ENCODE measurements at regions not wholly inside any gene's neighbourhood (a gene's known extent, or its start where the extent isn't known, plus 50 kb on each side); places are given as distances from the start of the nearest gene placed in this dataset.

DNA sequence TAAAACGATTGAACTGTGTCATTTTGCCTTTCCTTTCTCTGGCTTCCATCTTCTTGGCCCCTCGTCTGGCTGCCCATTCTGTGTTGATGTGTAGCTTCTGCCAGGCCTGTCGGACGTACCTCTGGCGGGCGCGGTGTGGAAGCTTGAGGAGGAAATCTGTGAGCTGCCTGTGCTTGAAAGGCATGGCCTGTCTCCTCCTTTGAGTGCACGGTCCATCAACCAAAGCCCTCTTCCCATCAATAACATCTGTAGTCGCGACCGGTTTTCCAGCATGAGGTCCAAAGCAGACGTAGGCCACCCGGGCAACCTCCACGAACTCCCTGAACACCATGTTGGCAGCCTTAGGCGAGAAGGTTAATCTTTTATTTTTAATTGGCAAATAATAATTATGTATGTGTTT is 202.7 kb downstream of the CRLF2 start:
- no peak for ATAC-seq
- intact Hi-C loops (cut with DNase I), result no loop called here

DNA sequence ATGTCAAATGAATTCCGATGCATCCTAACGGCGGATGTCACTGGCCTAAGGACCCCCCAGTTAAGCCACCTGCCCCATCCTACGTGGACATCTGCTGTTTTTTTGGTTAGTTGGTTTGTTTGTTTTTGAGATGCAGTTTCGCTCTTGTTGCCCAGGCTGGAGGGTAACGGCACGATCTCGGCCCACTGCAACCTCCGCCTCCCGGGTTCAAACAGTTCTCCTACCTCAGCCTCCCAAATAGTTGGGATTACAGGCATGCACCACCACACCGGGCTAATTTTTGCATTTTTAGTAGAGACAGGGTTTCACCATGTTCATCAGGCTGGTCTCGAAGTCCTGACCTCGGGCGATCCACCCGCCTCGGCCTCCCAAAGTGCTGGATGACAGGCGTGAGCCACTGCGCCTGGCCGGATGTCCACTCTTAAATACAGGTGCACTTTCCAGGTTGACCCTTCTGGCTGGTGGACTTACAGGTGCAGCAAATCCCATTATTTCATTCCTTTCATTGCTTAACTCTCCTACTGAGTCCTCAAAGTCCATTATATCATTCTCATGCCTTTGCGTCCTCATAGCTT is 206.2 kb downstream of the CRLF2 start:
- 88% methylated on average over 12 of the region's 20 CpGs for WGBS (ENCODE audit: insufficient coverage, low coverage, low lambda C conversion rate, missing lambda C conversion rate)
- Histone ChIP-seq H3K27ac (no peak overlapping the region), H3K9me3 (no peaks in the 10 kb centered on the region), H3K4me1 (no peaks in the 10 kb centered on the region), H3K4me3 (no peak overlapping the region), H3K27me3 (no peaks in the 10 kb centered on the region), H3K36me3 (no peaks in the 10 kb centered on the region)
- intact Hi-C loops (cut with DNase I), result no loop called here
- ATAC-seq (no peak), DNase-seq (no peak)
- no peak for TF ChIP-seq POLR2A (IDR thresholded peaks at IDR 0.05)
- TF ChIP-seq, protein P1, sequence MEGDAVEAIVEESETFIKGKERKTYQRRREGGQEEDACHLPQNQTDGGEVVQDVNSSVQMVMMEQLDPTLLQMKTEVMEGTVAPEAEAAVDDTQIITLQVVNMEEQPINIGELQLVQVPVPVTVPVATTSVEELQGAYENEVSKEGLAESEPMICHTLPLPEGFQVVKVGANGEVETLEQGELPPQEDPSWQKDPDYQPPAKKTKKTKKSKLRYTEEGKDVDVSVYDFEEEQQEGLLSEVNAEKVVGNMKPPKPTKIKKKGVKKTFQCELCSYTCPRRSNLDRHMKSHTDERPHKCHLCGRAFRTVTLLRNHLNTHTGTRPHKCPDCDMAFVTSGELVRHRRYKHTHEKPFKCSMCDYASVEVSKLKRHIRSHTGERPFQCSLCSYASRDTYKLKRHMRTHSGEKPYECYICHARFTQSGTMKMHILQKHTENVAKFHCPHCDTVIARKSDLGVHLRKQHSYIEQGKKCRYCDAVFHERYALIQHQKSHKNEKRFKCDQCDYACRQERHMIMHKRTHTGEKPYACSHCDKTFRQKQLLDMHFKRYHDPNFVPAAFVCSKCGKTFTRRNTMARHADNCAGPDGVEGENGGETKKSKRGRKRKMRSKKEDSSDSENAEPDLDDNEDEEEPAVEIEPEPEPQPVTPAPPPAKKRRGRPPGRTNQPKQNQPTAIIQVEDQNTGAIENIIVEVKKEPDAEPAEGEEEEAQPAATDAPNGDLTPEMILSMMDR (IDR thresholded peaks at IDR 0.05), result no peak

More for the DNA sequence above, 202.7 kb downstream of the CRLF2 start:
- Histone ChIP-seq H3K27ac (no peak overlapping the region), H3K4me1 (no peaks in the 10 kb centered on the region), H3K27me3 (no peaks in the 10 kb centered on the region), H3K9me3 (no peaks in the 10 kb centered on the region), H3K36me3 (no peaks in the 10 kb centered on the region), H3K4me3 (no peak overlapping the region)
- DNase-seq, result no peak
- no peak for TF ChIP-seq POLR2A (IDR thresholded peaks at IDR 0.05)
- TF ChIP-seq, protein P1 (IDR thresholded peaks at IDR 0.05), result no peak
- WGBS (ENCODE audit: insufficient coverage, low coverage, low lambda C conversion rate, missing lambda C conversion rate), result 58% methylated on average over 10 of the region's 15 CpGs

GRCh38 chrX:1002611-1003010 is 209.8 kb downstream of the CRLF2 start:
- Histone ChIP-seq H3K4me1 (no peaks in the 10 kb centered on the region), H3K27me3 (no peaks in the 10 kb centered on the region), H3K36me3 (no peaks in the 10 kb centered on the region), H3K9me3 (no peaks in the 10 kb centered on the region), H3K4me3 (no peak overlapping the region), H3K27ac (no peak overlapping the region)
- no peak for ATAC-seq
- DNase-seq, result no peak
- no peak for TF ChIP-seq POLR2A (IDR thresholded peaks at IDR 0.05)
- TF ChIP-seq, protein P1 (IDR thresholded peaks at IDR 0.05), result no peak
- 78% methylated on average over 18 of the region's 23 CpGs for WGBS (ENCODE audit: insufficient coverage, low coverage, low lambda C conversion rate, missing lambda C conversion rate)
- intact Hi-C loops (cut with DNase I), result no loop called here

DNA sequence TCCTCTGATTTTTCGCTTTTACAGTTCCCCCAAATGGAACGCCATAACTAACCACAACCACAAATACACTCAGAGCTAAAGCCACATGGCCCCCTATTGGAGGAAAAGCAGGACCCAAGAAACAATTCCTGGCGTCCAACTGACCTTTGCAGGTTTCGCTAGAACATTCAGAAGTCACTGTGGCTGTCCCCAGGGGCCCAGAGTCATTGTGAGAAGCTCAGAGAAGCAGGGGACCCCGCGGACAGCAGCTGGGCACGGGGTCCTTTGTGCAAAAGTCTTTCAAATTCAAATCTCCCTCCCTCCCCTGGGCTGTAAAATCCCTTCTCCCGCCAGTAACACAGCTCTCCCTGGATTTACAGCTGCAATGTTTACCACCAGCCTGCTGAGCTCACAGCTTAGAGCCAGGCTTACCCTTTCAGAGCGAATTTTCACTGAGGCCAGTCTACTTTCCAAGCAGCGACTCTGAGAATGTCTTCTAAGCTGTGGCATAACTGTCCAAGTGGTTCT is 214.8 kb downstream of the CRLF2 start:
- WGBS (ENCODE audit: insufficient coverage, low coverage, low lambda C conversion rate, missing lambda C conversion rate), result 18% methylated on average over 10 of the region's 10 CpGs
- Histone ChIP-seq H3K4me3 (no peak overlapping the region), H3K36me3 (no peaks in the 10 kb centered on the region), H3K4me1 (no peaks in the 10 kb centered on the region), H3K9me3 (no peaks in the 10 kb centered on the region), H3K27ac (no peak overlapping the region), H3K27me3 (no peaks in the 10 kb centered on the region)
- no peak for DNase-seq
- intact Hi-C loops (cut with DNase I), result no loop called here
- ATAC-seq, result no peak
- TF ChIP-seq, protein P1 (IDR thresholded peaks at IDR 0.05), result no peak
- TF ChIP-seq POLR2A (IDR thresholded peaks at IDR 0.05), result no peak
